Medulla oblongata (tissue), 1 donor: ENCODE measurements at regions not wholly inside any gene's neighbourhood (a gene's known extent, or its start where the extent isn't known, plus 50 kb on each side); places are given as distances from the start of the nearest gene placed in this dataset.

Source experiments
- DNase-seq: peaks from one replicate; pipeline ENCODE4 v3.0.0-alpha.2; 2015; ENCODE audit errors: extremely low spot score

DNA sequence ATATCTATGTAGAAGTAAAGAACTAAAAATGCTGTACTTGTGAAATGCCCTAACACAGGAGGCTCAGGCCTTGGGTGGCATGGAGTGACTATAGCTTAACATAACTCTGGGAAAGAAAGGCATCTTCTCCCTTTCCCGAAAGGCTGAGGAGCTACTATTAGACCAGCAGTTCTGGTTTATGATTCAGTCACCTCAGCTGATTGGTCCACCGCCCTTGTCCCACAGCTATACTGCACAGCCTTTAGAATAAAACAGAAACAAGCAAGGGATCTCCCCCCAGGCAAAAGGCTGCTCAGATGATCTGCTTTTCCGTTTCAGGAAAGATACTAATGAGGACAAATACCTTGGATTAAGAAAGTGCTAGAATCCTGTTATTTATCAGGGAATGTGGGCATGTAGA, 171.3 kb downstream of the SNCA start:
- DNase-seq: no peak

DNA sequence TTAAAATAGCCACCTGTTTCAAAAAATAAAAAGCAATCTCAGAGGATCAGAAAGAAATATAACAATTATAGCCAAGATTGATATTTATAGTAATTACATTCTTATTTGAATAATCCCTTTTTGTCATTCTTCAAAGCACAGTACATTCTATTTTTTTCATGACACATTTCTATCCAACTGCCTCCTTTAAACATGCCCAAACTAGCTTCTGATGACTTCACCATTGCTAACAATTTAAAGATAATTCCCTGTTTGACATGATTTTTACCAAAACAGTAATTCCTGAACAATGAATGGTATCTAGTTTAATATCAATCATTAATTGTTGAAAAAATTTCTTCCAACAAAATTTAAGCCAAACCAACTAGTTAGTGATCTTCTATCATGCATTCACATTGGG, 172.4 kb downstream of the SNCA start:
- DNase-seq: no peak

DNA sequence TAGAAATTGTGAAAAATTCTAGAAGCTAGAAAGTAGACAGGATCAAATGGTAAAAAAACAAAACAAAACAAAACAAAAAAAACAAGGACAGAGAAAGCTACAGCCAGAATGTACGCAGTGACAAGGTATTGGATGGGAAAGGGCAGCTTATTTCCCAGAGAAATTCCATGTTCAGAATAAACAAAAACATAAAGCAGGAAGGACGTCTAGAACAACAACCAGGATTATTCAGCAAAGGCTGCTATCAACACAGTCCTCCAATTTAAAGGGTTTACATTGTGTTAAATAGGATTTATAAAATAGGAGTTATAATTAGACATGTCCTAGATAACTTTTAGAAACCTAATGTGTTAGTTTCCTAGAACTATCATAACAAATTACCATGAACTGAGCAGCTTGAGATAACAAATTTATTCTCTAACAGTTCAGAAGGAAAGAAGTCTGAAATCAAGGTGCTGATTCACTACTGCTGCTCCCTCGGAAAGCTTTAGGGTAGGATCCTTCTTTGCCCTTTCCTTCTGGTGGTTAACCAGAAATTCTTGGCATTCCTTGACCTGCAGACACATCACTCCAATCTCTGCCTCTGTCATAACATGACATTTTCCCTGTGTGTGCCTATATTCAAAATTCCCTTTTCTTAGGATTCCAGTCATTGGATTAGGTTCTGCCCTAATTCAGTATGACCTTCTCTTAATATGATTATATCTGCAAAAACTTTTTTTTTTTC, 175.6 kb downstream of the SNCA start:
- DNase-seq: no peak

DNA sequence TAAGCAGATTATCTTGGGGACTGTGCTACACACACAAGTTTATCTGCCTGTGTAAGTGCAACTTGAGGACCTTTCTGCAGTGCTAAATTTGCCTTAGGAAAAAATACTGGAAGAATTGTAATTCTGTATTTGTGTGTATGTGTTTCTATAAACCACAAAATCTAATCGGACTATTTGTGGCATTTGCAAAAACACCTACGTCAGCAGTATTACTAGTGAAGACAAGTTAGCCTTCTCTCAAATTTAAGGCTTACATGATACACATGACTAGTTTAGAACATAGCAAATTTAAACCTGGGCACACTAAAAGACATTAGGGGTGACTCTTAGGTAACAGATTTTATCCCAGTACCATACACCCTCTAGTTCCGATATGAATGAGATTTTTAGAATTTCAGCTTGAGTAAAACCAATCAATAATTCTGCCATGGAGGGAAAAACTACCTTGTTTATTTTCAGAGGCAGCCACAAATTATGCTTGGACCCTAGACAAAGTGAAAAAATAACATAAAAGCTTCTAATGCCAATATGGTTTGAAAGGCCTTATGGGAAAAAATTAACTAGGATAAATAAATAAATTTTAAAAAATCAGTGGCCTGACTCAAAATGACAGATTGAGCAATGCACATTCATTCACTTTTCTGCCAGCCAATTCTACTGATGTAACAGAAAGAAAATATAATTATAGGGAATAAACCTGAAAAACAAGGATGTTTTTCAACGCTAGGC, 176.4 kb downstream of the SNCA start:
- no peak for DNase-seq

DNA sequence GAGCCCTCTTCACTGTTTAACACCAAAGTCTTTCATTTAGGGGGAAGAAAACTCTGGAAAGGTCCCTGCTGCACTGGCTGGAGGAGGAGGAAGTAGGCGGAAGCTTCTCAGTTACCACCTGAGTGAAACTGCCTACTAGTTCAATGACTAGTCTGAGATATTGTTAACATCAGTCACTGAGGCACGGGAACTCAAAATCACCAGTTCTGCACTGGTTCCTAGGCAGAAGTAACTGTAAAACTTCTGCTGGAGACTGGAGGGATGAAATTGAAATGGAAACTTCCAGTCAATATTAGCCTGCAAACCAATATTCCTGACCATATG, 178.3 kb downstream of the SNCA start:
- no peak for DNase-seq

DNA sequence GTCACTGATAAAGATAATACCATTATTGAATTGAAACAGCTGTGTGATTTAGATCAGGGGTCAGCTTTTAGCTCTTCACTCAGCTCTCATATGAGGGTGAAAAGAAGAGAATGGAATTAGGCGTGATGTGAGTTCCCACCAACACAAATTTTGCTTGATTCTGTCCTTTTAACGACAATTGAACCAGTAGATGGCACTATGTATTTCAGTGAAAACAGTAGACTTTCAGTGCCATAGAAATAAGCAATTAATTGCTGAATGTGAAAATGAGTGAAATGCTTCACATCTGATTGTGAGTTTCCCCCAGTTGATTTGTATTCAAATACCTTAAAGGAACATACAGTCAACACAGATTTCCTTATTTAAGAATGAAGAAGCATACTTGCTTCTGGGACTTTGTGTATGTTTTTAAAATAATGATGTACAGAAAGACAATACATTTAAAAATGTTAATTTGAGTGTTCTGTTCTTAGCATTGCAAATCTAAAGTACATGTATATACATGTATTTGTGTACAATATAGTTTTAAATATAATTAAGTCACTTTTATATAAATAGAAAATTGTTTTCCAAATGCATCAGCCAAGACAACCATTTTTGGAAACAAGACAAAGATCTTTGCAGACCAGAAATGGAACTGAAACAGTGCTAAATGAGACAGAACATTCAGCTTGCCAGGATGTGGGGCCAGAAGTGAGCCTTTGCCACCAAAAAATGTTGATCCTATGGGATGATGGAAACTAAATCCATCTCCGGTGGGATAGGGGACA, 178.8 kb downstream of the SNCA start:
- DNase-seq: peak; percentile 76

DNA sequence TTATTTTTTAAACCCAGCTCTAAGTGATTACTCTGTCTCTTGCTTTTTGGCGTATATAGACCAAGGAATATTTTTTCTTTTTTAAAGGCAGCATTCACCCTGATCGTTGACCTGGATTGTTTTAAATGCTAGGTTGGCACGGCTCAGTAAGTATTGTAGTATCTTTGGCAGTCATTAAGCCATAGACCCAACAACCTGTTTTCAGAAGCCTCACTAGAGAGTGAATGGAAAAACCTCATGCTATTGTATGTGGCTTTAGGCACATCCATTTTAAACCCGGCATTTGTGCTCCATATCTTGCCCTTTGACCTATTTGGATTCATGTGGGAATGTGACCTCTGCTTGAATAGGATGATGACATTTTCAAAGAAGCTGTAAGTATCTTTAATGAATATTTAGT, 183.9 kb downstream of the SNCA start:
- no peak for DNase-seq

DNA sequence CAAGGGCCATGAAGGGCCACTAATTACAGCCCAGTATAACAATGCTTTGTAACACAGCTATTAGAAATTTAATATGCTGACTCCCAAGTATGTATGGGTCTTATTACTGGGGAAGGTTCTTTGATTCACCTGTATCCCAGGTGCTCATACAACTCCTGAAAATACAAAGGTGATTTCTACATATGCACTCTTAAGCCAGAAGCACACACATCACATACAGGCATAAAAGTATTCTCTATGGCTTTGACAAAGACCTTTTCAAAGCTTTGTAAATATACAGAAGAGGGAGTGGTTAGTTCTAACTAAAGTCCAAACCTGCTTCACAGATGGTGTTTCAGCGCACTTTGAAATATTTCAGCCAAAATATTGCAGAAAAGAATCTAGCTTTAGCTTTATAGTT, 191.5 kb downstream of the SNCA start:
- DNase-seq: no peak

DNA sequence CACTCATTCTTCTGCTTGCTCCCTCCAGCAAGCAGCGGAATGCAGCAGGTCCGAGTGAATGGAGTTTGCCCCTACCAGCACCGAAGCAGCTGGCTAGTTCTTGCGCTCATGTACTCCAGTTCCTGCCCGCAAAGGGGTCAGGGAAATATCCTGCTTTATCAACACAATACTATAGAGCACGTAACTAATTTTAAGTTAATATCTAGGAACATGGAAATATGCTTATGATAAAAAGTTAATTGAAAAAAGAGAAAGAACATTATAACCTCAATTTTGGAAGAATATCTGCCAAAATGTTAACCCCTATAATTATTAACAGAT, 195.6 kb downstream of the SNCA start:
- DNase-seq: no peak

DNA sequence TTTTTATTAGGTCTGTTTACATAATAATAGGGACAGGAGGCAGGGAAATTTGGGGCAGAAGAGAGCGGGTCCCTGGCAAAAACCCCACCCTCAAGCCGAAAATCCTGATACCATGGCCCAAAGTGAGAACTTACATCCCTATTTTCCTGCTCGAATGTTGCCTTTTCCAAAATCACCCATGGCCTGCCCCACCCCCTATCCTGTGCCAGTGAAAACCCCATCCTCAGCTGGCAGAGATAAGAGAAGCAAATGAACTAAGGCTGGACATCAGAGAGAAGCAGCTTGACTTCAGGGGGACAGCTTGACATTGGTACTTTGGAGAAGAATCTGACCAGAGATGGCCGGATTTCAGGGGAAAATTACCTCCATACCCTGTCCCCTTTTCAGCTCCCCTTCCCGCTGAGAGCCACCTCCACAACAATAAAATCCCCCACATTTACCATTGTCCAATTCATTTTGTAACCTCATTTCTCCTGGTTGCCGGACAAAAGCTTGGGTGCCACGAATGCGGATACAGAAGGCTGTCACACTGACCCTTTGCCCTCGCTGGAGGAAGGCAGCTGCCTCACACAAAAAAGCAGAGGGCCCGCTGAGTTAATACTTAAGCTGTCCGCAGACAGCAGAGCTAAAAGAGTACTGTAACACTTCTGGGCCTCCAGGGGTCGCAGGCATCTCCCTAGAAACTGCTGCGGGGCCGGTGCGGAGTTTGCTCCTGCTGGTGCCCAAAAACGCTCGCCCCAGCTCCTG, 196.2 kb downstream of the SNCA start:
- DNase-seq: peak; percentile 29

DNA sequence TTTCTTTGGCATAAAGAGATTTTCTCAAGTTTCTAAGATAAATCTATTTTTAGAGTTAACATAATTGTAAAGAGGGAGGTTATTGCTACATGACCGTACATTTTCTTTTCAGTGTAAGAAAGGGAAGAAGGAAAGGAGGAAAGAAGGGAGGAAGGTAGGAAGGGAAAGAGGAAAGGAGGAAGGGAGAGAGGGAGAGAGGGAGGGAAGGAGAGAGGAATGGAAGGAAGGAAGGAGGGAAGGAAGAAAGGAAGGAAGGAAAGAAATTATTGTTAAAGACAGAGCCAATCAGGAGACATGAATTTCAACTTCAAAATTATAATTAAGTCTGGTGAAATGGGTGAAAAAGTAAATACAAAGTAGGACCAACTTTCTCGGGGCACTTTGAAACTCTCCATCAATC, 197.6 kb downstream of the SNCA start:
- DNase-seq: no peak

DNA sequence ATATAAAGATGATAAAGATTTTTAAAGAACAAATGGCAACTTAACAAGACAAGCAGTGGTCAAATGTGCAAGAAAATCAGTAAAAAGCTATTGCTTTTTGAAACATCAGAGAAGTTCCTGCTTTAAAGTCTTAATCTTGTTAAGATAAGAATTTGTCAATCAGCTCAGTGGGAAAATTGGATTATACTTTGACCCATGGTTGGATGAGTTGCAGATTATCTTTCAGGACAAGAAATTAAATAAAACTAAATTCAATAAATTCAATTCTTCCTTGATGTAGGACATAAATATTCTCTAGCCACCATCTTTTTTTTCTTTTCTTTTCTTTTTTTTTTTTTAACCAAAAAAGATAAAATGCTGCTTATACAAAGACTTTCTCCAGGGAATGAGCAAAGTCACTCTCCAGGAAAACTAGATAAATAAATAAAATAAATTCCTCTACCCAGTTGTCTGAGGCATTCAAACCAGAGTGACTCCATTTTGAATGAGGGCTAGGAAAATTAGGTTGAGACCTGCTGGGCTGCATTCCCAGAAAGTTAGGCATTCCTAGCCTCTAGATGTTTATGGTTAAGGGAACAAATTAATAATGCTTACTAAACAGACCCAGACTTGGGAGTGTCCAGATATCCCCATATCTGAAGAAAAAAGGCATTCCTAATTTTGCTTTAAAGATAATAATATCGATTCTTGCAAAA, 211.2 kb downstream of the SNCA start:
- DNase-seq: no peak

DNA sequence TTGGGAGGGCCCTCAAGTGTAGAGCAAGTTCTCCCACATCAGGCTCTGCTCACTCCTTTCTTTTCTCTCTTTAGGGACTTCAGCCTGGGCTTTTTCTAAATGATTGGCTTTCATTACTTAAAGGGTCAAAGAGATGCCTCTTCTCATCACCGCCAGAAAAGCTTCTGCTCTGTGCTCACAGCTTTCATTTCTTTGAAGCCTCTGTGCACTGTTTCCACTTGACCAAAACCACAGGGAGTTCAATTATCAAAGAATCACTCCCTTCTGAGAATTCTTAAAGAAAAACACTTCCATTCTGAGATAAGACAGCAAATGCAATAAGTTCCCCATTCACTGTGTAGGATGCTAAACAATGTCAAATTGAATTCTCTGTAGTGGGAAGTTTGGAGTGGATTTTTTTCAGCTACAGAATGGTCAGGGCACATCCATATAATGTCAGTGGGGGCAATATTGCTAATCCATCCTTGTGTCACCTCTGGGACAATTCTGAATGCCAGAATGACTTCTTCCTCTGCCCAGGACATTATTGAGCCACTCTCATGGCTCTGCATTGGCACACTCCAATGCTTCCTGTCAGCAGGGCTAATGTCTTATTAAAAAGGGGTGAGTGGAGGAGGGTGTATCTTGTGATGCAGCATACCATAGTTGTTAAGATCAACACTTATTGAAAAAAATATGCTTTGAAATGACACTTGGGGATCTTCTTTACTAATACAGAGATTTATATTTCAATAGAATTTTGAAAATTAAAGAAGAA, 217.6 kb downstream of the SNCA start:
- no peak for DNase-seq

DNA sequence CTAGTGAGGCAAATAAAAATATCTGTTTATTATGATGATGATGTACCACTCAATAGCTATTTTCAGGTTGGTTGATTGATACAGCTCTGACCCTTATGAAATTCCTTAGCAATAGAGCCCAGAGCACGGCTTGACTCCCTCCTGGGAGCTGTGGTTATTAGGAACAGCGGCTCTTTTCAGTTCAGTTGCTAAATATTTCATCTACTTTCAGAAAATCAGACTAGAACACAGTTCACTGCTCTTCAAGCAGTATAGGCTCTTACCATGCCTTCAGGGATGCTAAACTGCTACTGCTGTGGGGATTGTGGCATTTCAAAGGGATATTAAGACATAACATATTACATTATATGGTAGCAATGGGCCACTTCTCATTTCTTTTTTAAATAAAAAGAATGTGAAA, 218.8 kb downstream of the SNCA start:
- DNase-seq: no peak

DNA sequence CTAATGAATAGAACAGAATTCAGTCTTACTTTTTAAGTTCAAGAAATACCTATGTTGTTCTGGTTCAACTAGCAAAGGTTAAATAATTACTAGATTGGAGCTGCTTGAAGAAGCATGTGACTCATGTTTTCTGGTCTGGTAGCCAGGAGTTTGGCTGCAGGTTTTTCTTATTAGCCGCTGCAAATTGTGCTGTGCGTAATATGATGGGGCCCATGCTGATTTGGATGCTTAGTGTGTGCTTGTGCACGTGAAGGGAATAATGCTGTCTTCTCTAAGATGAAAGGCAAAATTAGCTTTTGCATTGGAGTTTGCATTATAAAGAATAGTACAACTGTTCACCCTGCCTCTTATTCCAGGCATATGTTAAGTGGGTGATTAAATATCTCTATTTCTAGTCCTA, 219.6 kb downstream of the SNCA start:
- no peak for DNase-seq

DNA sequence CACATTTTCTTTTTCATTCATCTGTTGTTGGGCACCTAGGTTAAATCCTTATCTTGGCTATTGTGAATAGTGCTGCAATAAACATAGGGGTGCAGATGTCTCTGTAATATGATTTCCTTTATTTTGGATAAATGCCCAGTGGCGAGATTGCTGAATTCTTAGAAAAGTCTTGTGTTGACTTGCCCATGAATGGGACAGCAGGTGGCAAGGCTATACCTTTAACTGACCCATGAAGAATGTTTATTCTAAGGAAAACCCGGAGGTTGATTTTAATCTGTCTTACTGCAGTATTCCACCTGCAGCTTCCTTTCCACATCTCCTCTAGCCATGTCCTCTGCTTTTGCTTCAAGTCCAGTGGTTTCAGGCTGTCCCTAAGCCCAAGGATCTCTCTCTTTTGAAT, 220.6 kb downstream of the SNCA start:
- no peak for DNase-seq

DNA sequence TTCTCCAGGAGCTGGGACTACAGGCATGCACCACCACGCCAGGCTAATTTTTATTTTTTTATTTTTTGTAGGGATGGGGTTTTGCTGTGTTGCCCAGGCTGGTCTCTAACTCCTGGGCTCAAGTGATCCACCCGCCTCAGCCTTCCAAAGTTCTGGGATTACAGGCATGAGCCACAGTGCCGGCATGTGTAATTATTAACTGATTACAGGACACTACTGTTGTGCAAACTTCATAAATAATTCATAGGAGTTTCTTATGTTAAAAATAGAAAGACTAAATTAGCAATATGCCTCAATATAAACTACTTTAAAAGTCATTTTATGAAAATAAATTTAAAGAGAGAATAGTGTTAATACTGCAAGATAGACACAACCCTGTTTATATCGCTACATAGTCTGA, 221.9 kb downstream of the SNCA start:
- DNase-seq: no peak

DNA sequence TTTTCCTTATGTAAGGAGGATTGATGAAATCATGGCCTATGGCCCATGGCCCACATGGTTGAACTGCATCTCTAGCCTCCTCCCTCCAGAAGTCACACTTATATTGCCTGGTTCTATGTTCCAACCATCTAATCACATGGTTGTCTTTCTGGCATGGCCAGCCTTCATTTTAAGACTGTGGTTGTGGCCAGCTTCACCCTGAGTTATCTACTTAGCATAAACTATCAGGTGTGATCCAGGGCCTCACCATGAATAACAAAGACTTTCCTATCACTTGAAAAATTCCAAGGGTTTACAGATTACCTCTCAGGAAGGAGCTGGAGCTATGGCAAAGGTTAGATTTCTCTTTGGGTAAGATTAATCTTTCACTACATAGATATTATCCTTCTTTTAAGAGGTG, 222.8 kb downstream of the SNCA start:
- no peak for DNase-seq

DNA sequence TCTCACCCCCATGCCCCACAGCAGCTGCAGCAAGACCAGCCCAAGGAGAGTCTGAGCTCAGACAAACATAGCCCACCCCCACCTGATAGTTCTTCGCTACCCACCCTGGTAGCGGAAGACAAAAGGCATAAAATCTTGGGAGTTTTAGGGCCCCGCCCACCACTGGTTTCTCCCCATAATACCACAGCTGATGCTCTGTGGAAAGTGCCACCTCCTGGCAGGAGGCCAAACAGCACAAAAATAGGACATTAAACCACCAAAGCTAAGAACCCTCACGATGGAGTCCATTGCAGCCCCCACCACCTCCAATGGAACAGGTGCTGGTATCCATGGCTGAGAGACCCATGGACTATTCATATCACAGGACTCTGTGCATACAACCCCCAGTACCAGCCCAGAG, 226.7 kb downstream of the SNCA start:
- DNase-seq: no peak

DNA sequence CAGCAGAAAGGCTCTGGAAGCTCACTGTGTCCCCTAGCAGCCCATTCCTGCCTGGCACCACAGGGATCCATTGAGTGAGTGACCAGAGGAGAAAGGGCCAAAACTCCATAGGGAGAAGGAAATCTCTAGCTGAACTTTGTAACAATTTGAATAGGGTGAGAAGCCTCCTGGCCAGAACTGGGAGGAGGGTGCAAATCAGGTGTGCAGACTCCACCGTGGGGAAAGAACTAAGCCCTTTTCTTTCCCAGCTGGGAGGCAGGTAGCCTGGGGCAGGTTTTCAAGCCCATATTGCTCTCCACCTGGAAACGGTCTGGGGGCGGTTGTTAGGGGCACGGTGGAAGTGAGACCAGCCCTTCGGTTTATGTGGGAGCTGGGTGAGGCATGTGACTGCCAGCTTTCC, 227.2 kb downstream of the SNCA start:
- DNase-seq: no peak

DNA sequence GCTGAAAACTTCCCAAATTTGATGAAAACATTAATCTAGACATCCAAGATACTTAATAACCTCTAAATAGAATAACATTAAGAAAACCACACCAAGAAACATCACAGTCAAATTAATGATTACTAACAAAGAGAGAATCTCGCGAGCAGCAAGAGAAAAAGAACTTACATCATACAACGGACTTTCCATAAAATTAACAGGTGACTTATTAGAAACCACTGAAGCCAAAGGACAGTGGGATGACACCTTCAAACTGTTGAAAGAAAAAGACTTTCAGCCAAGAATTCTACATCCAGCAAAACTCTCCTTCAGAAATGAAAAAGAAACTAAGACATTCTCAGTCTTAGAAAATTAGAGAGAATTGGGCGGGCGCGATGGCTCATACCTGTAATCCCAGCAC, 232.0 kb downstream of the SNCA start:
- no peak for DNase-seq
